BE2C (cell line): ENCODE measurements at regions not wholly inside any gene's neighbourhood (a gene's known extent, or its start where the extent isn't known, plus 50 kb on each side); places are given as distances from the start of the nearest gene placed in this dataset.

Source experiments
- DNase-seq: peaks from one replicate; pipeline ENCODE4 v3.0.0-alpha.2; 2020
- H3K27me3 ChIP-seq: fragments of 250-450 bp; sonication (Bioruptor Pico); 2 replicates; pipeline ENCODE4 v1.5.1; 2020; ENCODE audit warnings: mild to moderate bottlenecking
- H3K36me3 ChIP-seq: fragments of 250-450 bp; sonication (Bioruptor Pico); 2 replicates; pipeline ENCODE4 v1.5.1; 2020; ENCODE audit warnings: mild to moderate bottlenecking
- H3K4me1 ChIP-seq: fragments of 250-450 bp; sonication (Bioruptor Pico); 2 replicates; pipeline ENCODE4 v1.5.1; 2020
- H3K4me3 ChIP-seq: 2 replicates; pipeline ENCODE4 v1.5.1; 2011; ENCODE audit warnings: low read depth, low read length
- H3K9me3 ChIP-seq: fragments of 250-450 bp; sonication (Bioruptor Pico); 2 replicates; pipeline ENCODE4 v1.5.1; 2020
- CTCF ChIP-seq: IDR thresholded peaks from 2 replicates; pipeline ENCODE4 v1.5.1; 2012; ENCODE audit warnings: mild to moderate bottlenecking, low read depth, low read length

- Histone ChIP-seq H3K36me3 (no peaks in the 10 kb centered on the region), H3K4me1 (no peaks in the 10 kb centered on the region), H3K4me3 (no peak overlapping the region), H3K9me3 (no peaks in the 10 kb centered on the region), H3K27me3 (no peaks in the 10 kb centered on the region)
- no peak for TF ChIP-seq CTCF
- DNase-seq: no peak
Measured at GRCh38 chr3:59440285-59441028, 390.6 kb upstream of the CFAP20DC start.

- H3K36me3 ChIP-seq: no peaks in the 10 kb centered on the region
- H3K27me3 ChIP-seq: no peaks in the 10 kb centered on the region
- no peak for TF ChIP-seq CTCF
Measured at GRCh38 chr3:59438492-59438891, 388.7 kb upstream of the CFAP20DC start.

GRCh38 chr3:59436164-59436958 is 386.5 kb upstream of the CFAP20DC start:
- Histone ChIP-seq H3K4me3 (no peak overlapping the region), H3K4me1 (no peaks in the 10 kb centered on the region), H3K27me3 (no peaks in the 10 kb centered on the region), H3K9me3 (no peaks in the 10 kb centered on the region), H3K36me3 (no peaks in the 10 kb centered on the region)
- DNase-seq: no peak
- no peak for TF ChIP-seq CTCF

More at GRCh38 chr3:59438492-59438891, 388.7 kb upstream of the CFAP20DC start:
- Histone ChIP-seq H3K4me1 (no peaks in the 10 kb centered on the region), H3K9me3 (no peaks in the 10 kb centered on the region), H3K4me3 (no peak overlapping the region)
- no peak for DNase-seq

GRCh38 chr3:59433546-59433945 is 383.7 kb upstream of the CFAP20DC start:
- Histone ChIP-seq H3K4me3 (no peak overlapping the region), H3K27me3 (no peaks in the 10 kb centered on the region), H3K4me1 (no peaks in the 10 kb centered on the region), H3K9me3 (no peaks in the 10 kb centered on the region), H3K36me3 (no peaks in the 10 kb centered on the region)
- no peak for TF ChIP-seq CTCF
- DNase-seq: no peak

- no peak overlapping the region for H3K4me3 ChIP-seq
- TF ChIP-seq CTCF: no peak
- no peaks in the 10 kb centered on the region for H3K27me3 ChIP-seq
- no peak for DNase-seq
- no peaks in the 10 kb centered on the region for H3K4me1 ChIP-seq
- no peaks in the 10 kb centered on the region for H3K36me3 ChIP-seq
- H3K9me3 ChIP-seq: no peaks in the 10 kb centered on the region
Measured at GRCh38 chr3:59432665-59433064, 382.8 kb upstream of the CFAP20DC start.

- Histone ChIP-seq H3K4me3 (no peak overlapping the region), H3K4me1 (no peaks in the 10 kb centered on the region), H3K27me3 (no peaks in the 10 kb centered on the region), H3K9me3 (no peaks in the 10 kb centered on the region), H3K36me3 (no peaks in the 10 kb centered on the region)
- no peak for DNase-seq
- no peak for TF ChIP-seq CTCF
Measured at GRCh38 chr3:59430341-59430740, 380.5 kb upstream of the CFAP20DC start.
